GM19328 (cell line): ENCODE measurements at regions not wholly inside any gene's neighbourhood (a gene's known extent, or its start where the extent isn't known, plus 50 kb on each side); places are given as distances from the start of the nearest gene placed in this dataset.
"Not testable (repeated sequence)": the region's sequence is repeated elsewhere in the genome, so short reads cannot be mapped to it uniquely, and the experiment has no call there.

Source experiments
- ATAC-seq: cut with Tn5 transposase; IDR thresholded peaks from one replicate; pipeline ENCODE4 v1.9.1; 2021; ENCODE audit warnings: mild to moderate bottlenecking, moderate library complexity; ENCODE audit not compliant: unreplicated experiment

GRCh38 chr5:74464512-74465209 lies 175.9 kb downstream of the ENC1 start:
- ATAC-seq = no peak

- no peak for ATAC-seq
Observed at GRCh38 chr5:74462356-74462755, 178.2 kb downstream of the ENC1 start.

- no peak for ATAC-seq
Observed at GRCh38 chr5:74461251-74461650, 179.3 kb downstream of the ENC1 start.

GRCh38 chr5:74460694-74461093 lies 179.8 kb downstream of the ENC1 start:
- no peak for ATAC-seq

- ATAC-seq = no peak
Observed at GRCh38 chr5:74459984-74460383, 180.5 kb downstream of the ENC1 start.

GRCh38 chr5:74457876-74458275 lies 182.7 kb downstream of the ENC1 start:
- no peak for ATAC-seq

GRCh38 chr5:74454263-74455030 lies 186.1 kb downstream of the ENC1 start:
- no peak for ATAC-seq

- ATAC-seq = no peak
Observed at GRCh38 chr5:74452856-74453255, 187.7 kb downstream of the ENC1 start.

GRCh38 chr5:74450095-74450494 lies 190.4 kb downstream of the ENC1 start:
- no peak for ATAC-seq

- ATAC-seq = no peak
Observed at GRCh38 chr5:74446725-74447241, 193.7 kb downstream of the ENC1 start.

- ATAC-seq = no peak
Observed at GRCh38 chr5:74442466-74442865, 198.1 kb downstream of the ENC1 start.

- ATAC-seq = no peak
Observed at GRCh38 chr5:74441616-74442015, 198.9 kb downstream of the ENC1 start.

- ATAC-seq = no peak
Observed at GRCh38 chr5:74440341-74440740, 200.2 kb downstream of the ENC1 start.

GRCh38 chr5:74437870-74438269 lies 202.7 kb downstream of the ENC1 start:
- not testable (repeated sequence) for ATAC-seq

- ATAC-seq = no peak
Observed at GRCh38 chr5:74433896-74434829, 206.4 kb downstream of the ENC1 start.

GRCh38 chr5:74433255-74433895 lies 207.2 kb downstream of the ENC1 start:
- ATAC-seq = no peak

- no peak for ATAC-seq
Observed at GRCh38 chr5:74432721-74433120, 207.8 kb downstream of the ENC1 start.

- ATAC-seq = no peak
Observed at GRCh38 chr5:74432216-74432615, 208.3 kb downstream of the ENC1 start.

- no peak for ATAC-seq
Observed at GRCh38 chr5:74431290-74431669, 209.2 kb downstream of the ENC1 start.

- no peak for ATAC-seq
Observed at GRCh38 chr5:74430631-74431289, 209.8 kb downstream of the ENC1 start.
